Stimulated activated CD8-positive, alpha-beta memory T cell treated with anti-CD3 and anti-CD28 coated beads, Interleukin-2, amount 100 ng/mL, for 48 hours (primary cell): ENCODE measurements at regions not wholly inside any gene's neighbourhood (a gene's known extent, or its start where the extent isn't known, plus 50 kb on each side); places are given as distances from the start of the nearest gene placed in this dataset.
"Not testable (repeated sequence)": the region's sequence is repeated elsewhere in the genome, so short reads cannot be mapped to it uniquely, and the experiment has no call there.

Experiments used
- DNase-seq, 2 donors: peaks; one replicate each; pipeline ENCODE4 v3.0.0-alpha.2; 2020; ENCODE audit warnings: low read depth in 2 of 2

DNA sequence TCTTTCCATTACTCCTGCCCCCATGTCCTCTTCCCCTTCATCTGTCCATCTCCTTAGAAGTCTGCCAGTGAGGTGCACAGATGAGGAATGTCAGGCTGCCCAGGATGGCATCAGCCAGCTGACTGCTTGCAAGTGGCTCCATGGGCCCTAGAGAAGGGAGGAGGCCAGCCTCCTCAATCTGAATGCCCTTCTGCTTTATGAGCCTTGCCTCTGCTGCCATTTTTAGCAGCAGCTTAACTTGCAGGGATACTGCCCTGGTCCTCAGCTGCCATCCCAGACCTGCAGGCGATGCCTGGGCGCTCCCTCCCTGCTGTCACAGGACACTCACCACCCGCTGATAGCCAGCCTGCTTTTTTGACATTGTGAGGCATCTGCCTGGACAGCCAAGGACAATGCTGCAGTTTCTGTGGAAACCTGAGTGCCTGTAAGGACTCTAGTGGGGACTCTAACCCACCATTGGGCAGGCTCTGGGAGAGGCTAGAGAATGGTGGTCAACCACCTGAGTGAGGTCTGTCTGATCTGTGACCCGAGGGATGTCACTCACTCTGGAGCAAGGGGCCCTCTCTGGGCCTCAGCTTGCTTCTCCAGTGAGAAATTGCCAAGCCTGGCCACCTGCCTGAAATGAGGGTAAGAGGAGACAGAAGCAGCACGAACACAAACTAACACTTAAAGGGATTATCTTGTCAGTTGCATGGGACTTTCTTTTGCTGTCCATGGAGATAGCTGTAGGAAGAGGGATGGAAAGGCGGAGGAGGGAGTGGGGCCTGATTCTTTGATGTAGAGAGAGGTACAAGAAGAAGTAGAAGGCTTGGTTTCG lies 185.0 kb downstream of the MIS18A start:
- DNase-seq, result no peak

DNA sequence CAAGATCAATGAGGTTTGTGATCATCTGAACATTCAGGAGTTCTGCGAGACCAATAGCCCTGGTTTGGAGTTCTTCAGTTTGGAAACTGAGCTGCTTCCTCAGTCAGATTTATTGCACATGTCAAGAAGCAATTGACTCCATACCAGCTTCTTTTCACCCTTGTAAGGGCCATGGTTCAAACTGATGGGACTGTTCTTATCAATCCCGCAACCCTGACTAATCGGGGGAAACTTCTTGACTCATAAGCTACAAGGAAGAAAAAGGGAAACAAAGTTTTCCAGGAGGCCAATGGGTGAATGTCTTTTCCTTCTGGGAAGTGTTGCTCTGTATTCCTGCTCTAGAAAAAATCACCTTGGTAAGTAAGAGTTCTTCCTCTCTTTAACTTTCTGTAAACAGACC lies 187.9 kb downstream of the MIS18A start:
- DNase-seq, result no peak

DNA sequence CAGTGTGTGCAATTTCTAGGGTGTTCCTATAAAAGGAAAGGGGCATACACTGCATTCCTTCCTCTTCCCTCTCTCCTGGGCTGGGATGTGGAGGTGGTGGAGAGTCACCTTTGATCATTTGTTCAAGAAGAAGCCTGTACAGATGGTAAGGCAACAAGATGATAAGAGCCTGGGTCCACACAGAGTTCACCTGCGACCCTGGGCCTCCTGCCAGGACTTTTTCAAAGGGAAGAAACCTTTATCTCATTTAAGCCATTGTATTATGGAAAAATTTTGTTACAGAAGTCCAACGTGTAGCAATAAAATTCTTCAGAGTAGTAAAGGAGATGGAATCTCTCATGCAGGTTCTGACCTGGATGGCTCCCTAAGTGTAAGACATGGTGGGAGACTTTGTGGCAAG lies 189.1 kb downstream of the MIS18A start:
- DNase-seq, result no peak

DNA sequence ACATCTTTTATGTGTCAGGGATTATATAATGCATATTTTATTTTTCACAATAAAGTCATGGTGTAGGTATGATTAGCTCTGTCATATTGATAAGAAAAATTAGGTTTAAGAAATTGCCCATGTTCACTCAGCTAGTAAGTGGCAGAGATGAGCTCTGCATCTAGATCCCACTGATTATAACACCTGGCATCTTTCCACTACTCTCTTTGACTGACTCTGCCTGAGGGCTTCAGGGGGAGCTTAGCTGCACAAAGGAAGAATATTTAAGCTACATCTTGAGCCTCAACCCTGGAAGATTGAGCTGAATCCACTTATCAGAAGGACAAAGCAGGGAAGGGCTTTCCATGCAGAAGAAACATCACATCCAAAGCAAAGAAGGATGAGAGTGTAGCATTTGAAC lies 190.4 kb downstream of the MIS18A start:
- DNase-seq, result no peak

DNA sequence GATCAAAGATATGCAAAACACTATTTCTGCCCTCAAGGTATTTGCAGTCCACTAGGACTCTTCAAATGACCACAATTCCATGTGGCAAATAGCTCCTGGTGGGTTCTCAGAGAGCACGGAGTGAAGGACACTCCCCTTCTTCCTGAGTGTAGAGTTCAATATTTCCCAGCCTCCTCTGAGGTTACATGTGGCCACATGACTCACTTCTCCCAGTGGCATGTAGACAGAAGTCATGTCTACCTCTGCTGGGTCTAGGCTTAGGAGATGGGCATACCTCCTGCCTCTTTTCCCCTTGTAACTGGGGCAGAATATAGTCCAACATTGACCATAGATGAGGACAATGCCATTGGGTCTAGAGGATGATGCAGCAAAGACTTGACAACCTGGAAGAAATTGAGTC lies 191.4 kb downstream of the MIS18A start:
- DNase-seq, result no peak

DNA sequence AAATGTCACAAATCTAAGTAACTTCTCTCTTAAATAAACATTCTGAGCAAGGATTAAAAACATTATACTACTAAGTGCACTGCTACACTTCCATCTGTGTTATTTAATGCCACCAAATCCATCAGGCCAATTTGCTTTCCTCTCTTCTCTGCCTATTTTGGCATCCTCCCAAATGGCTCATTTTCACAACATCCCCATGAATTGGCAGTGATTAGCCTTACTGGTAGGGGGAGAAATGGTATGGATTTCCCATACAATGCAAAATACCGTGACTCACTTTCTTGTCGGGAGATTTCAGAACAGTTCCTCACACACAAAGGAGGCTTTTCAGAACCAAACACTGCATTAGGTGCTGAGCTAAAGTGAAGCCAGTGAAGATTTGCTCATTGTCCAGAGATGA lies 195.7 kb downstream of the MIS18A start:
- no peak for DNase-seq

DNA sequence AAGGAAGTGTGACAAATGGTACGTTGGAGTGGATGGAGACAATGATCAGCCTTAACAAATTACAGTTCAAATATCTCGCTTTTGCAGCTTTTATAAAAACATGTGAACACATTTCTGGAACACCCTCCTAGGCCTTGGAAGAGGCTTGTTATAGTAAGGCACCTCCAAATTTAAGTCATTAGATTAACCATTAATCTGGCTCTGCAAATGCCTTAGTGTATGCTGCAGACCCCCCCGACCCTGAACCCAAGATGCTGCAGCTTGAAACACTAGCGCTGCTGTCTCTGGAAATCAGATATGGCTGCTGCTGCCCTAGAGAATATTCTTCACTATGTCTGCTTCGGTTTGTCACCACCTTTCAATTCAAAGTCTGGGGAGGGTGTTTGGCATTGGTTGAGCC lies 196.4 kb downstream of the MIS18A start:
- no peak for DNase-seq

DNA sequence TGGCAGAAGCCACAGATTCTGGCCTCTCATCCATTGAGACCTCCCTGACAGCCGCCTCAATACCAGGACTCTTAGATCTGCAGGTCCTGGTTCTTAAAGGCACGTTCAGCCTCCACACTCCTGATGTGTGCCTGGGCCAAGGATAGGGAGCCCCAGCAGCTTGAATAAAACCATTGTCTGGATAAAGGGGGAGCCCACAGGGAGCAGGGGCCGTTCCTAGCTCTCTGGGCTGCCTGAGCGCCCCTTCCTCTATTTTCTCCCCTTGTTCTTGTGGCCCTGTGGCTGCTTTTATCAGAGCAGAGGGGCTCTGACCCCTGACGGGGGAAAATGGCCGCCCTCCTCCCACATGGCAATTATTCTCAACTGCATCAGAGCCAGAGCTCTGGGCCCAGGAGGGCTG lies 200.8 kb downstream of the HUNK start:
- DNase-seq, result no peak

DNA sequence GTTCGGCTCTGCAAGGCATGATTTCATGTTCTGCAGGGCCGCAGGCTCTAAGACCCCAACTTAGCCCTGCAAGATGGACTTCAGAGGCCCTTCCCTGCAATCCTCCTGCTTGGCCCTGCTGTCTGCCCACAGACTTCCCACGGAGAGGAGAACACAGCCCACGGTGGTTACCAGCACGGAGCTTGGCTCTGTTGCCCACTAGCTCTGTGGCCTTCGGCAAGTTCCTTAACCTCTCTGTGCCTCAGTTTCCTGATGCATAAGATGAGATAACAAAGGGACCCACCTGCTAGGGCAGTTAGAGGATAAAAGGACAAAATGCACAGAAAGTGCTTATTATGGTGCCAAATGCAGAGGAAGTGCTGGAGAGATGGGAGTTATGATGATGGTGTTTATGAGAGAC lies 200.4 kb downstream of the HUNK start:
- DNase-seq, result no peak

DNA sequence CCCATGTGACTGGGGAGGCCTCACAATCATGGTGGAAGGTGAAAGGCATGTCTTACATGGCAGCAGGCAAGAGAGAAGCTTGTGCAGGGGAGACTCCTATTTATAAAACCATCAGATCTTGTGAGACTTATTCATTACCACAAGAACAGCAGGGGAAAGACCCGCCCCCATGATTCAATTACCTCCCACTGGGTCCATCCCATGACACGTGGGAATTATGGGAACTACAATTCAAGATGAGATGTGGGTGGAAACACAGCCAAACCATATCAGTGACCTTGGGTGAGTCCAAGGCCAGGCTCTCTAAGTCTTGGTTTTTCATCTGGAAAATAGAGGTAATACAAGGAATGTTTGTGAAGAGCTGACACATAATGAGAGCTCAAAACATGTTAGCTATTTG lies 198.8 kb downstream of the HUNK start:
- not testable (repeated sequence) for DNase-seq

DNA sequence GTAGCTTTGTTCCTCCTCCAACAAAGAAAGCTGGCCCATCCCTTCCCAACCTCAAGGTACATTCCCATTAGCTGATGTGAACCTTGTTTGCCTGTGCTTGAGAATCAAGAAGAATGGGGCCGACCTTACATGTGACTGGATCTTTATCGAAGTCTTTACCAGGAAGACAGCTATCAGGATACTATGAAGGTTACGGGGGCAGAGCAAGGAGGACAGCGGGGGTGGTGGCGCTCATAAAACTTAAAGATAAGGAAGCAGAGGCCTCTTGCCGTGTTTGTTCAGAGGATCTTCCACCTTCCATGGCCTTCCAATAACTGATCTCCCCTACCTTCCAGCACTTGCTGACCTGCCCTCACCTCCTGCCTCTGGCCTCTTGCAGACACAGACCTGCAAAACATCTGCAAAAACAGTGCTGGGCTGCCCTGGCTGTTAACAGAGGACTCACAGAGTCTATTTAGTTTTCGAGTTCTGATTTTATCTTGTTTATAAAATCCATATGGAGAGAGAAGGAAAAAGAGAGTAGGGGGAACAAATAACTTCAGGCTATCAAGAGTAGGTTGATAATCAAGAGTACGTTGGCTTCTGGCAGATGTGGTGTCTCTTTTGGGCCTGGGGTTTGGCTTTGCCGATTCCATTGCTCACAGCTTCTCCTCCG lies 198.0 kb downstream of the HUNK start:
- no peak for DNase-seq

DNA sequence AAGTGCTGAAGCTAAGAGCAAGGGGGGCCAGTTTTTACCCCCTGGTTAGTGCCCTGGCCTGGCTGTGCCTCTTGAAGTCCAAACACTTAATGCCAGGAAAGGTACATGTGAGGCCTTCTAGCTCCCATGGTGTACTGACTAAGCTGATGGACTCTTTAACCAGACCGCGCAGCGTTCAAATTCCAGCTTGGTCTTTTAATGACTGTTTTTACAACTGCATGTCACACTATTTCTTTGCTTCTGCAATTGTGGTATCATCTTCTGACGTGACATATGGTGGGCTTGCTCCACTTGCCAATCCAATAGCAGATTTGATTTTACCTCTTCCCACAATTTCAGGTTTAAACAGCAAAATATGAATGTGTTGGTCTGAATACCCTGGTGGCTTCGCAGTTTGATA lies 197.3 kb downstream of the HUNK start:
- DNase-seq, result no peak

DNA sequence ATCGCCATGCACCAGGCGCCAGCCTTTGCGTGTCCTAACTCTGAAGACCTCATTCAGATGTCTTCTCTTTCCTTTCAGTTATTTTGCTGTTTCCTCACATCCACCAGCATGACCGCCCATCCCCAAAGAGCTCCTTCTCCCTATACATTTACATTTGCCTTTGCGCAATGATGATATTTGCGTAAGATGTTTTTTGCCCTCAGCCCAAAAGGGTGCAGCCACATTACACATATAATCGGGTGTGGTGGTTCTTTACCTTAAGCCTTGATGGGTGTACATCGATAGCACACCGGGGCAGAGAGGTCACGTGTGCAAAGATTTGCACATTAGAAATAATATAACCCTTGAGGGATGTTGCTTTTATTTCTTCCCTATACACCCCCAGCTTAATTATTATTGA lies 192.8 kb downstream of the HUNK start:
- DNase-seq, result no peak

DNA sequence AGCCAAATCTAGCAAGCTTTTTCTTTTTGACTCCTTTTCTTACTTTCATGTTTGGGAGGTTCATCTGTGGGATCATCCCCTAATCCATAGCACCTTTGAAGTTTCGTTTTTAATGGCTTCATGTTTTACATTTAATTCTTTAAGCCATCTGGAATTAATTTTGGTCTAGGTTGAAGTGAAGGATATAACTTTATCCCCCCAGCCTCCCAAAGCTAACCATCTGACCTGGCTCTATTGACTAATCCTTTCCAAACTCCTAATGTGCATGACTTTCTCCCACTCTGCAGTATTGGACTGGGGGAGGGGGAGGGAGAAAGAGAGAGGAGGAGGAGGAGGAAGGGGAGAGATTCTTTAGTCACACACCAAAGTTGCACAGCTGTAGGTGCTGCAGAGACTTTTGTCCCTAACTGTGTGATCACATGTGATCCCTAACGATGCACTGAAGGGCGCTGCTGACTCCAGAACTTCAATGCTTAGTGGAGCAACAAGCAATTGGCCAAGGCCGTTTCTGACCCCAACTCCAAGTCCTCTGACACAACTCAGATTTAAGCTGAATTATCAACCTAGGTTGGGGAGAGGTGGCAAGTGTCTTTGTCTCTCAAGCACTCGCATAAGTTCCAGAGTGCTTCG lies 191.6 kb downstream of the HUNK start:
- no peak for DNase-seq

DNA sequence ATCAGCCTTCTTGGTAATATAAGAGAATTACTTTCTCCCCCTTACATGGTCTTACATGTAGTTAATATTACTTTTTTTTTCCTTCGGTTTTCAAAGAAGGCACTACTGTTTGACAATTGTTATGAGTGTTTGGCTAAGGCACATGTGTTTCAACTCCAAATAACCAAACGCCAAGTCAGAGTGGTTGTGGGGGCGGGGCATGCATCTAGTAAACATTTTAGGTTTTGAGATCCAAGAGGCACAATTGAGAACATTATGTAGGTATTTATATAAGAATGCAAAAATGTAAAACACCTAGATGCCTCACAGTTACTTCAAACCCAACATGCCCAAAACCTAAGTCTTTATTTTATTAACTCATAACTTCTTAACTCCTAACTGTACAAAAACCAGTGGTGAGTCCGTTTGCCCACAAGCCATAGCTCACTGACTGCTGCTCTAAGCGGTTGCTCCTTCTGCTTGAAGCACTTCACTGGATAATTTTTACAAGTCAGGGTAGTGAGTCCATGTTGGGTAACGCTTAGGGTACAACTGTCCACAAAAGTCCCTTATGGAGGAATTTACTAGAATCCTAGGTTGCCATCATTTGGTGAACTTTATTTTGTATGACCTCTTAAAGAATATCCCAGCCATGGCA lies 189.9 kb downstream of the HUNK start:
- DNase-seq, result no peak

DNA sequence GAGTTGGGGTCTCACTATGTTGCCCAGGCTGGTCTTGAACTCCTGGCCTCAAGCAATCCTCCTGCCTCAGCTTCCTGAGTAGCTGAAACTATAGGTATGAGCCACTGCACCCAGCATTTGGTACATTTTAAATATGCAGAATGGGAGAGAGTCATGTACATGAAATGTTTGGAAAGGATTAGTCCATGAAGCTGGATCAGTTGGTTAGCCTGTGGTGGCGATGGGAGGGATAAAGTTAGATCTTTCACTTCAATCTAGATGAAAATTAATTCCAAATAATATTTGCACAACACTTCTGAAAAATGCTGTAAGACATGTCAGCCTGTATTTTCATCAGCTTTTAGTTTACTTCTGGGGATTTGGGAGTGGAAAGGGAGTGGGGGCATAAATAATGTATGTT lies 188.9 kb downstream of the HUNK start:
- DNase-seq, result no peak

DNA sequence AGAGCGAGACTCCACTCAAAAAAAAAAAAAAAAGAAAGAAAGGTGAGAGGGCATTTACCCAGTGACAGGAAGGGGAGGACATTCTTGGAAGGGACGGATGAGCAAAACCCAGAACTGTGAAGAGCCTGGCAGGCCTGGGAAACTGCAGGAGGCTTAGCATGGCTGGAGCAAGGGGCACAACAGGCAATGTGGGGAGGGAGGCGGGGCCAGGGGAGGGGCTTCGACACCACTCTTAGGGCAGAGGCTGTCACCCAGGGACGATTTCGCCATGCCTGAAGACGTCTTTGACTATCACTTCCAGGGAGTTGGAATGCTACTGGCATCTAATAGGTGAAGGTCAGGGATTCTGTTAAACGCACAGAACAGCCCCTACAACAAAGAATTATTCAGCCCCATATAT lies 184.0 kb downstream of the HUNK start:
- DNase-seq, result no peak

DNA sequence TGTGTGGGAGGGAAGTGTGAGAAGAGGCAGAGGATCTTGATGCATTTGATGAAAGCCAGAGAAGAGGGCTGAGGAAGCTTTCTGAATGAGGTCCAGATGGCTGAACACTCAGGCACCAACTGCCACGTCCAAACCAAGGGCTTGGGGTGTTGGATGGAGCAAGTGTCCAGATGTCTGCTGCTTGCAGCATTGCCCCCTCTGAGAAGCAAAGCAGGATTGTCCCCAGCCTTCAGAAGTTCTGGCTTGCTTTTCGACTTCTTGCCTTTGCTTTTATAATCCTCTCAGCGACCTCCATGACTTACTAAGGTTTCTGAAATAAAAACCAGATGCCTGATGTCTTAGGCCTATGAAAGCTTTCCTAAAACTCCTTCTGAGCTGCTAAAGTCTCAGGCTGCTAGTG lies 182.5 kb downstream of the HUNK start:
- DNase-seq, result no peak
